ENCODE measurements at regions not wholly inside any gene's neighbourhood (a gene's known extent, or its start where the extent isn't known, plus 50 kb on each side); places are given as distances from the start of the nearest gene placed in this dataset.

DNA sequence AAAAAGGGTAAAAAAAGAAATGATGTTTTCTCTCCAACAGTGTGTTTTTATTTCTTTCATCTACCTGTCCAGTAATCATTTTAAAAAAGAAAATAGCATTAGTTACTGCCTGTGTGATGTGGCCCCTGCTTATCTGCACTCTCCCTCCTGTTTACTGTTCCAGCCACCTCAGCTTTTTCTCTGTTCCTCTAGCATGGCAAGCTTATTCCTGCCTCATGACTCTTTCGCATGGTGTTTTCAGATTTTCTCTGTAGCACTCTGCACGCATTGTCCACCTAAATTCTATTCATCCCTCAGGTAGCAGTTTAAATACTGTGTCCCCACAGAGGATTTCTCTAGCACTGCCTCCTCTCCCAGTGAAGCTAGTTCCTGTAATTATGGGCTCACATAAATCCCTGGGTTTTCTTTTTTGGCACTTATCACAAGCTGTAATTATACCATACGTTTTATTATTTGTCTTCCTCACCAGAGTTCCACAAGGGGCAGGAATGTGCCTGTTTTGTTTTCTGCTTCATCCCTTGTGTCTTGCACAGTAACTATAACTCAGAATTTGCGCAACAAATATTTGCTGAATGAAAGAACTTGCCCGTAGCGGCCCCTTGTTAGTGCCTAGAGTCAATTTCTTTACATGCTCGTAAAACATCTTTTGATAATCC is 51.4 kb upstream of the LRIG2 start:
- Histone ChIP-seq H3K4me1 (ENCODE audit: control insufficient read depth, insufficient read depth, low read length) (0 out of 2 replicates have a peak, but pooled peaks cover 3% of the 10 kb centered on the region), H3K27ac (ENCODE audit: extremely low read depth, low read depth, low read length) (no peak overlapping the region), H3K4me3 (ENCODE audit: low read depth, low read length) (no peak overlapping the region), H3K36me3 (ENCODE audit: control insufficient read depth in 2 of 2, insufficient read depth in 1 of 2, low read length in 2 of 2) (no peaks in the 10 kb centered on the region), H3K9me3 (ENCODE audit: control insufficient read depth, insufficient read depth, low read depth, low read length) (no peaks in the 10 kb centered on the region)
- CTCF ChIA-PET = interaction anchor here (0.7 to 0.9 kb wide), 2 partner anchors 213 to 812 kb away, joined by 3 read pairs; no protein-coding TSS in a partner anchor
- POLR2A ChIA-PET = interaction anchor here (0.6 kb wide), 1 partner anchor 676 kb away, joined by 4 read pairs; no protein-coding TSS in a partner anchor
- TF ChIP-seq ZBTB20 (tag by site-specific recombination; IDR thresholded peaks at IDR 0.05) (peak; percentile 40; the same call in 1 of the 2 replicates), ZFP69B (tag by site-specific recombination; IDR thresholded peaks at IDR 0.05) (no peak), OSR2 (tag by site-specific recombination; IDR thresholded peaks at IDR 0.05) (no peak; the same call in 1 of the 2 replicates), ZBTB17 (tag by site-specific recombination; IDR thresholded peaks at IDR 0.05) (peak; percentile 67), ZNF514 (tag by site-specific recombination; IDR thresholded peaks at IDR 0.05) (no peak), ZNF707 (tag by site-specific recombination; IDR thresholded peaks at IDR 0.05) (no peak), ZSCAN23 (tag by site-specific recombination; IDR thresholded peaks at IDR 0.05) (no peak), SP7 (tag by site-specific recombination; IDR thresholded peaks at IDR 0.05) (peak; percentile 99), ZNF335 (tag by site-specific recombination; conservative IDR thresholded peaks at IDR 0.05) (0 out of 2 replicates have a peak, but pooled peaks have one; percentile 6)
- TF ChIP-seq, protein P1, sequence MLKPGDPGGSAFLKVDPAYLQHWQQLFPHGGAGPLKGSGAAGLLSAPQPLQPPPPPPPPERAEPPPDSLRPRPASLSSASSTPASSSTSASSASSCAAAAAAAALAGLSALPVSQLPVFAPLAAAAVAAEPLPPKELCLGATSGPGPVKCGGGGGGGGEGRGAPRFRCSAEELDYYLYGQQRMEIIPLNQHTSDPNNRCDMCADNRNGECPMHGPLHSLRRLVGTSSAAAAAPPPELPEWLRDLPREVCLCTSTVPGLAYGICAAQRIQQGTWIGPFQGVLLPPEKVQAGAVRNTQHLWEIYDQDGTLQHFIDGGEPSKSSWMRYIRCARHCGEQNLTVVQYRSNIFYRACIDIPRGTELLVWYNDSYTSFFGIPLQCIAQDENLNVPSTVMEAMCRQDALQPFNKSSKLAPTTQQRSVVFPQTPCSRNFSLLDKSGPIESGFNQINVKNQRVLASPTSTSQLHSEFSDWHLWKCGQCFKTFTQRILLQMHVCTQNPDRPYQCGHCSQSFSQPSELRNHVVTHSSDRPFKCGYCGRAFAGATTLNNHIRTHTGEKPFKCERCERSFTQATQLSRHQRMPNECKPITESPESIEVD (tag by site-specific recombination; IDR thresholded peaks at IDR 0.05) = peak; percentile 95
- TF ChIP-seq, protein P2, sequence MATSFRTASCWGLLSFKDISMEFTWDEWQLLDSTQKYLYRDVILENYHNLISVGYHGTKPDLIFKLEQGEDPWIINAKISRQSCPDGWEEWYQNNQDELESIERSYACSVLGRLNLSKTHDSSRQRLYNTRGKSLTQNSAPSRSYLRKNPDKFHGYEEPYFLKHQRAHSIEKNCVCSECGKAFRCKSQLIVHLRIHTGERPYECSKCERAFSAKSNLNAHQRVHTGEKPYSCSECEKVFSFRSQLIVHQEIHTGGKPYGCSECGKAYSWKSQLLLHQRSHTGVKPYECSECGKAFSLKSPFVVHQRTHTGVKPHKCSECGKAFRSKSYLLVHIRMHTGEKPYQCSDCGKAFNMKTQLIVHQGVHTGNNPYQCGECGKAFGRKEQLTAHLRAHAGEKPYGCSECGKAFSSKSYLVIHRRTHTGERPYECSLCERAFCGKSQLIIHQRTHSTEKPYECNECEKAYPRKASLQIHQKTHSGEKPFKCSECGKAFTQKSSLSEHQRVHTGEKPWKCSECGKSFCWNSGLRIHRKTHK (tag by site-specific recombination; IDR thresholded peaks at IDR 0.05) = no peak
- TF ChIP-seq, protein P3, sequence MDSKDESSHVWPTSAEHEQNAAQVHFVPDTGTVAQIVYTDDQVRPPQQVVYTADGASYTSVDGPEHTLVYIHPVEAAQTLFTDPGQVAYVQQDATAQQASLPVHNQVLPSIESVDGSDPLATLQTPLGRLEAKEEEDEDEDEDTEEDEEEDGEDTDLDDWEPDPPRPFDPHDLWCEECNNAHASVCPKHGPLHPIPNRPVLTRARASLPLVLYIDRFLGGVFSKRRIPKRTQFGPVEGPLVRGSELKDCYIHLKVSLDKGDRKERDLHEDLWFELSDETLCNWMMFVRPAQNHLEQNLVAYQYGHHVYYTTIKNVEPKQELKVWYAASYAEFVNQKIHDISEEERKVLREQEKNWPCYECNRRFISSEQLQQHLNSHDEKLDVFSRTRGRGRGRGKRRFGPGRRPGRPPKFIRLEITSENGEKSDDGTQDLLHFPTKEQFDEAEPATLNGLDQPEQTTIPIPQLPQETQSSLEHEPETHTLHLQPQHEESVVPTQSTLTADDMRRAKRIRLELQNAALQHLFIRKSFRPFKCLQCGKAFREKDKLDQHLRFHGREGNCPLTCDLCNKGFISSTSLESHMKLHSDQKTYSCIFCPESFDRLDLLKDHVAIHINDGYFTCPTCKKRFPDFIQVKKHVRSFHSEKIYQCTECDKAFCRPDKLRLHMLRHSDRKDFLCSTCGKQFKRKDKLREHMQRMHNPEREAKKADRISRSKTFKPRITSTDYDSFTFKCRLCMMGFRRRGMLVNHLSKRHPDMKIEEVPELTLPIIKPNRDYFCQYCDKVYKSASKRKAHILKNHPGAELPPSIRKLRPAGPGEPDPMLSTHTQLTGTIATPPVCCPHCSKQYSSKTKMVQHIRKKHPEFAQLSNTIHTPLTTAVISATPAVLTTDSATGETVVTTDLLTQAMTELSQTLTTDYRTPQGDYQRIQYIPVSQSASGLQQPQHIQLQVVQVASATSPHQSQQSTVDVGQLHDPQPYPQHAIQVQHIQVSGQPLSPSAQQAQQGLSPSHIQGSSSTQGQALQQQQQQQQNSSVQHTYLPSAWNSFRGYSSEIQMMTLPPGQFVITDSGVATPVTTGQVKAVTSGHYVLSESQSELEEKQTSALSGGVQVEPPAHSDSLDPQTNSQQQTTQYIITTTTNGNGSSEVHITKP (tag by site-specific recombination; IDR thresholded peaks at IDR 0.05) = peak; percentile 47; the same call in 1 of the 2 replicates
- TF ChIP-seq, protein P4, sequence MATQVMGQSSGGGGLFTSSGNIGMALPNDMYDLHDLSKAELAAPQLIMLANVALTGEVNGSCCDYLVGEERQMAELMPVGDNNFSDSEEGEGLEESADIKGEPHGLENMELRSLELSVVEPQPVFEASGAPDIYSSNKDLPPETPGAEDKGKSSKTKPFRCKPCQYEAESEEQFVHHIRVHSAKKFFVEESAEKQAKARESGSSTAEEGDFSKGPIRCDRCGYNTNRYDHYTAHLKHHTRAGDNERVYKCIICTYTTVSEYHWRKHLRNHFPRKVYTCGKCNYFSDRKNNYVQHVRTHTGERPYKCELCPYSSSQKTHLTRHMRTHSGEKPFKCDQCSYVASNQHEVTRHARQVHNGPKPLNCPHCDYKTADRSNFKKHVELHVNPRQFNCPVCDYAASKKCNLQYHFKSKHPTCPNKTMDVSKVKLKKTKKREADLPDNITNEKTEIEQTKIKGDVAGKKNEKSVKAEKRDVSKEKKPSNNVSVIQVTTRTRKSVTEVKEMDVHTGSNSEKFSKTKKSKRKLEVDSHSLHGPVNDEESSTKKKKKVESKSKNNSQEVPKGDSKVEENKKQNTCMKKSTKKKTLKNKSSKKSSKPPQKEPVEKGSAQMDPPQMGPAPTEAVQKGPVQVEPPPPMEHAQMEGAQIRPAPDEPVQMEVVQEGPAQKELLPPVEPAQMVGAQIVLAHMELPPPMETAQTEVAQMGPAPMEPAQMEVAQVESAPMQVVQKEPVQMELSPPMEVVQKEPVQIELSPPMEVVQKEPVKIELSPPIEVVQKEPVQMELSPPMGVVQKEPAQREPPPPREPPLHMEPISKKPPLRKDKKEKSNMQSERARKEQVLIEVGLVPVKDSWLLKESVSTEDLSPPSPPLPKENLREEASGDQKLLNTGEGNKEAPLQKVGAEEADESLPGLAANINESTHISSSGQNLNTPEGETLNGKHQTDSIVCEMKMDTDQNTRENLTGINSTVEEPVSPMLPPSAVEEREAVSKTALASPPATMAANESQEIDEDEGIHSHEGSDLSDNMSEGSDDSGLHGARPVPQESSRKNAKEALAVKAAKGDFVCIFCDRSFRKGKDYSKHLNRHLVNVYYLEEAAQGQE (tag by site-specific recombination; IDR thresholded peaks at IDR 0.05) = no peak

Measured in HEK293 (cell line).